ENCODE measurements at regions not wholly inside any gene's neighbourhood (a gene's known extent, or its start where the extent isn't known, plus 50 kb on each side); places are given as distances from the start of the nearest gene placed in this dataset.

- Histone ChIP-seq H3K27me3 (ENCODE audit: insufficient read depth) (no peaks in the 10 kb centered on the region), H3K4me1 (ENCODE audit: control insufficient read depth in 1 of 2, insufficient read depth in 2 of 2, low read depth in 1 of 2, low read length in 1 of 2) (no peaks in the 10 kb centered on the region; a peak in 2 of 4 replicates), H3K9me2 (no peaks in the 10 kb centered on the region), H3K4me2 (no peak overlapping the region), H3K9me3 (no peaks in the 10 kb centered on the region), H3K27ac (ENCODE audit: low read depth in 2 of 2, low read length in 1 of 2) (no peak overlapping the region), H3K4me3 (ENCODE audit: low read depth in 2 of 2, low read length in 1 of 2) (no peak overlapping the region), H4K20me1 (ENCODE audit: insufficient read depth) (no peaks in the 10 kb centered on the region), H3K36me3 (replicated peaks in 1 of 2; ENCODE audit: control insufficient read depth in 1 of 2, insufficient read depth in 2 of 2, low read length in 1 of 2) (no peaks in the 10 kb centered on the region), H3K9ac (no peak overlapping the region), H3K79me2 (ENCODE audit: insufficient read depth) (no peaks in the 10 kb centered on the region), H3F3A (replicated peaks; ENCODE audit: insufficient read depth) (no peaks in the 10 kb centered on the region), H2AFZ (ENCODE audit: low read depth) (no peak overlapping the region)
- ChIA-PET CTCF (no interaction called here), POLR2A (no interaction called here)
- DNase-seq = no peak
- no peak for TF ChIP-seq RCOR1 (IDR thresholded peaks at IDR 0.05; ENCODE audit: low read length)
- TF ChIP-seq PBX3 (IDR thresholded peaks at IDR 0.05) = no peak
- TF ChIP-seq FOSL2 (IDR thresholded peaks at IDR 0.05; ENCODE audit: borderline replicate concordance, low read depth) = no peak
- TF ChIP-seq MXI1 (IDR thresholded peaks at IDR 0.05; ENCODE audit: low read depth, low read length) = no peak
- TF ChIP-seq TCF12 (IDR thresholded peaks at IDR 0.05) = no peak
- TF ChIP-seq MEF2A (IDR thresholded peaks at IDR 0.05; ENCODE audit: borderline replicate concordance, low read depth) = no peak
- TF ChIP-seq USF1 (IDR thresholded peaks at IDR 0.05; ENCODE audit: borderline replicate concordance, low read depth) = no peak
- no peak for TF ChIP-seq RAD21 (IDR thresholded peaks at IDR 0.05; ENCODE audit: low read length)
- TF ChIP-seq REST (IDR thresholded peaks at IDR 0.05; ENCODE audit: low read depth, low read length) = no peak
- no peak for TF ChIP-seq FOXM1 (IDR thresholded peaks at IDR 0.05; ENCODE audit: low read depth)
- TF ChIP-seq TEAD4 (IDR thresholded peaks at IDR 0.05; ENCODE audit: borderline replicate concordance, insufficient read depth) = no peak
- no peak for TF ChIP-seq EP300 (IDR thresholded peaks at IDR 0.05; ENCODE audit: borderline replicate concordance in 1 of 2, low read depth in 1 of 2, low read length in 1 of 2)
- TF ChIP-seq TAF1 (IDR thresholded peaks at IDR 0.05; ENCODE audit: borderline replicate concordance, low read depth, low read length) = no peak
- TF ChIP-seq RXRA (IDR thresholded peaks at IDR 0.05; ENCODE audit: borderline replicate concordance, low read depth) = no peak
- TF ChIP-seq GABPA (IDR thresholded peaks at IDR 0.05; ENCODE audit: low read depth) = no peak
- TF ChIP-seq SIN3A (IDR thresholded peaks at IDR 0.05; ENCODE audit: borderline replicate concordance, low read depth, low read length) = no peak
- TF ChIP-seq NRF1 (IDR thresholded peaks at IDR 0.05; ENCODE audit: low read depth, low read length) = no peak
- TF ChIP-seq NFIC (IDR thresholded peaks at IDR 0.05; ENCODE audit: borderline replicate concordance) = no peak
- no peak for TF ChIP-seq CHD2 (IDR thresholded peaks at IDR 0.05; ENCODE audit: low read length, partially characterized antibody)
Measured at GRCh38 chr5:123921193-123921592, 409.2 kb downstream of the CSNK1G3 start.

All from SK-N-SH (cell line).